ACC112 (cell line): ENCODE measurements at regions not wholly inside any gene's neighbourhood (a gene's known extent, or its start where the extent isn't known, plus 50 kb on each side); places are given as distances from the start of the nearest gene placed in this dataset.
"Not testable (repeated sequence)": the region's sequence is repeated elsewhere in the genome, so short reads cannot be mapped to it uniquely, and the experiment has no call there.

Source experiments
- H2AFZ ChIP-seq: fragments of 200-600 bp; sonication (generic); one replicate; pipeline ENCODE4 v1.6.0; 2017; ENCODE audit warnings: antibody characterized with exemption, low read length; ENCODE audit not compliant: unreplicated experiment
- H3K27ac ChIP-seq: fragments of 200-600 bp; sonication (generic); 2 replicates; pipeline ENCODE4 v1.5.1; 2014; ENCODE audit warnings: low read depth, mild to moderate bottlenecking, antibody characterized with exemption, low read length, moderate library complexity
- H3K27me3 ChIP-seq: fragments of 200-600 bp; sonication (generic); 2 replicates; pipeline ENCODE4 v1.6.1; 2014; ENCODE audit warnings: mild to moderate bottlenecking, antibody characterized with exemption, low read length, moderate library complexity, mixed read lengths; ENCODE audit not compliant: insufficient read depth
- H3K36me3 ChIP-seq: fragments of 200-600 bp; sonication (generic); 2 replicates; pipeline ENCODE4 v1.6.1; 2016; ENCODE audit warnings: mild to moderate bottlenecking, antibody characterized with exemption, low read length, moderate library complexity, mixed read lengths; ENCODE audit not compliant: insufficient read depth
- H3K4me1 ChIP-seq: fragments of 200-600 bp; sonication (generic); one replicate; pipeline ENCODE4 v1.6.1; 2016; ENCODE audit warnings: low read length, mixed read lengths; ENCODE audit not compliant: insufficient read depth, unreplicated experiment, control insufficient read depth
- H3K4me3 ChIP-seq: fragments of 200-600 bp; sonication (generic); 2 replicates; pipeline ENCODE4 v1.5.1; 2014; ENCODE audit warnings: mild to moderate bottlenecking, low read depth, low read length
- H3K79me2 ChIP-seq: fragments of 200-600 bp; sonication (generic); one replicate; pipeline ENCODE4 v1.6.0; 2016; ENCODE audit warnings: low read length; ENCODE audit not compliant: control insufficient read depth, unreplicated experiment, insufficient read depth

DNA sequence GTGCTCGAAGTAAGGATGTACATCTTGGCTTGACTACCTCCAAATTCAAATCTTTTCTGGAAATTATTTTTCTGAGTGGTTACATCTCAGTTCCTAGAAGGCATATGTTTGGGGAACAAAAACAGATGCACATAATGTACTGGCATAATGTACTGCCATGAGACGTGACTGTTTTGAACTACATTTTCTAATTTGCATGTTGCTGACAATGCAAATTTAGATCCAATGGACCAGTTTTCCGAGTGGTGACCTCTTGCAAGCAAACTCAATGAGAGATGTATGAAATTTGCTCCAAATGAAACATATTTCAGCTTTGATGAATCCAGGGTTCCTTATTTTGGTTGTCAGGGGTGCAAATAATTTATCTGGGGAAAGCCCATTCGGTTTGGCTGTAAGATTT, 694.3 kb downstream of the GRXCR1 start:
- H2AFZ ChIP-seq = no peak overlapping the region
- H3K27me3 ChIP-seq = no peaks in the 10 kb centered on the region
- no peaks in the 10 kb centered on the region for H3K79me2 ChIP-seq
- no peak overlapping the region for H3K4me3 ChIP-seq
- H3K36me3 ChIP-seq = no peaks in the 10 kb centered on the region
- H3K27ac ChIP-seq = no peak overlapping the region
- no peaks in the 10 kb centered on the region for H3K4me1 ChIP-seq

DNA sequence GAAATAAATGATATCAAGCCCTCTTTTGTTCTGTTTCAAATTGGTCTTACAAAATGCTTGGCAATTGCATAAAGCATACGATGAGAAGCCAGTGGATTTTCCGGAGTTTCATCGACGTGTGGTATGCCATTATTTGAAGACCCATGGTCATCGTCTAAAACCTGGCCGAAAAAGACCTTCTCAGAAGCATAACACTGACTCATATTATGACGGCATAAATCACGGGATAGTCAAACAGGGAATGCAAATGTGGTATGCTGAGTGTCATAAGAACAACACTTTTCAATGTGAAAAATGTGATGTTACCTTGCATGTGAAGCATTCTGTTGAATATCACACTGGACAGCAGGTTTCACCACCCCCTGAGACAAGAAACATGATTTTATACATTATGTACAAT, 695.2 kb downstream of the GRXCR1 start:
- Histone ChIP-seq H3K27me3 (no peaks in the 10 kb centered on the region), H3K79me2 (no peaks in the 10 kb centered on the region), H3K4me1 (no peaks in the 10 kb centered on the region), H2AFZ (no peak overlapping the region), H3K36me3 (no peaks in the 10 kb centered on the region), H3K4me3 (no peak overlapping the region), H3K27ac (no peak overlapping the region)

DNA sequence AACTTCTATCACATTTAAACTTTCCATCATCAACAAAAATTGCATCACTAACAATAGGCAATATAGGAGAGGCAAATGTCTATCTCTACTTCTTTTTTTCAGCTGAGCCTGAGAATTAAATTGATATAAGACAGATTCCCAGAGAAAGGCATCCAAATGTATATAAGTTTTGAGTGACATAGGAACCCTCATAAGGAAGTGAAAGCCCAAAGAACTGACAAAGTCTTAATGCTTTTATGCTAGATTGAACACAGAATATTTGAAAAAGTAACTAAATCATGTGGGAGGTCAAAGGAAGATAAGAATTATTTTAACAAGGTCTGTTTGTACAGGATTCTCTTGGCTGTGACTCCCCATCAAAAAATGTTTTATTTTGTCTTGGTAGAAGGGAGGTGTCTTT, 714.9 kb downstream of the GRXCR1 start:
- H2AFZ ChIP-seq = no peak overlapping the region
- H3K27ac ChIP-seq = no peak overlapping the region
- H3K36me3 ChIP-seq = no peaks in the 10 kb centered on the region
- H3K27me3 ChIP-seq = no peaks in the 10 kb centered on the region
- no peaks in the 10 kb centered on the region for H3K79me2 ChIP-seq
- no peaks in the 10 kb centered on the region for H3K4me1 ChIP-seq
- H3K4me3 ChIP-seq = no peak overlapping the region

DNA sequence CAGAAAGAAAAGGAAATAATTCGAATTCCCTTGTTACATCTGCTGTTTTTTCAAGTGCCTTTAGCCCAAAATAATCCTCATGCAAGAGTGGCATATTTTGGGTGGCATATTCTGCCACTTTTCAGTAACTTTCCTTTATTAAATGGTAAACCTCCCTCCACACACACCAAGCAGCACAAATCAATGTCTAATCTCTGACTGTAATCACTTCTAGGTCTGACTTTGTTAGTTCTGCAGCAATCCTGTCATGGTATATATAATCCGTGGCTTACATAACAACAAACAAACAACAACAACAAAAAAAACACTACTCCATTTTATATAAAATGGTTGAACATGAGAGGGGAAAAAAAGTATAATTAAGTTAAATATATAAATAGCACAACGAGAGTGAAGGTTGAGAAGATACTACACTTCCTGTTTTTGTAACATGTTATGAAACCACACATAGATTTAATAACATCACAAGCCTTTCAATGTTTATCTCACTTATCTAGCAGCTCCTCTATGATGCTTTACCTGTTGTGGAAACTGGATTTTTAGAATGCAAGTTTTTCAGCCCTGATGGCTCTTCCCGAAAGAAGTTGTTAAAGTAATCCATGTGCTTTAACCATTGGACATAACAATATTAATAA, 715.4 kb downstream of the GRXCR1 start:
- Histone ChIP-seq H3K79me2 (no peaks in the 10 kb centered on the region), H3K4me1 (no peaks in the 10 kb centered on the region), H3K27ac (no peak overlapping the region), H3K4me3 (no peak overlapping the region), H2AFZ (no peak overlapping the region), H3K36me3 (no peaks in the 10 kb centered on the region), H3K27me3 (no peaks in the 10 kb centered on the region)

DNA sequence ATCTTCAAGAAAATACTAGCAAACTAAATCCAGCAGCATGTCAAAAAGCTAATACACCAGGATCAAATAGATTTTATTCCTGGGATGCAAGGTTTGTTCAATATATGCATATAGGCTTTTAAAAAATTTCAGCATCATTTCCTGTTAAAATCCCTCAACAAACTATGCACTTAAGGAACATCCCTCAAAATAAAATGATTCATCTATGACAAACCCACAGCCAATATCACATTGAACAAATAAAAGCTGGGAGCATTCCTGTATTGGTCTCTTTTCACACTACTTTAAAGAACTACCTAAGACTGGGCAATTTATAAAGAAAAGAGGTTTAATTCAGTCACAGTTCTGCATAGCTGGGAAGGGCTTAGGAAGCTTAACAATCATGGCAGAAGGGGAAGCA, 726.7 kb downstream of the GRXCR1 start:
- H3K79me2 ChIP-seq = no peaks in the 10 kb centered on the region
- no peaks in the 10 kb centered on the region for H3K36me3 ChIP-seq
- H3K4me1 ChIP-seq = no peaks in the 10 kb centered on the region
- no peak overlapping the region for H2AFZ ChIP-seq
- H3K4me3 ChIP-seq = no peak overlapping the region
- H3K27me3 ChIP-seq = no peaks in the 10 kb centered on the region
- H3K27ac ChIP-seq = no peak overlapping the region

DNA sequence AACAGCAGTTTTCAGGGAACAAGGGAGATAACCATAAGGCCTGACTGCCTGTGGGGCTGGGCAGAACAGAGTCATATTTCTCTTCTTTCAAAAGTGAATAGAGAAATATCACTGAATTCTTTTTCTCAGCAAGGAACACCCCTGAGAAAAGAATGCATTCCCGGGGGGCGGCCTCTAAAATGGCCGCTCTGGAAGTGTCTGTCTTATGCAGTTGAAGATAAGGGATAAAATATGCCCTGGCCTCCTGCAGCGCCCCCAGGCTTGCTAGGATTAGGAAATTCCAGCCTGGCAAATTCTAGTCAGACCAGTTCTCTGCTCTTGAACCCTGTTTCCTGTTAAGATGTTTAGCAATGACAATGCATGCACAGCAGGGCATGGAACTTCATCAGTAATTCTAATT, 745.4 kb downstream of the GRXCR1 start:
- not testable (repeated sequence) for H3K27me3 ChIP-seq, H3K79me2 ChIP-seq, H2AFZ ChIP-seq, H3K4me1 ChIP-seq, H3K27ac ChIP-seq, H3K36me3 ChIP-seq, H3K4me3 ChIP-seq

DNA sequence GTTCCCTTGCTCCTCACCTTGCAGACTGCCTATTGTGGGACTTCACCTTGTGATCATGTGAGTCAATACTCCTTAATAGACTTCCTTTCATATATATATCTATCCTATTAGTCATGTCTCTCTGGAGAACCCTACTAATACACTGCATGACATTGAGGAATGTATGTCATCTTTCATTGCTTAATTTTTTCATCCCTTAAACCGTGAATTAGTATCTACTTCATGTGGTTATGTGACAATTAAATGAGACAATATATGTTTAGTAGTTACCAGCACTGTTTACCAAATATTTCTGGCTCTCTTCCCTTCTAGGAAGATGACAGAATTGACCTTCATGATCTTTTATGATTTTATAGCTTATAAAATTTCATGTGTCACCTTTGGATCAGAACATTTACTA, 759.5 kb downstream of the GRXCR1 start:
- H3K4me1 ChIP-seq = no peaks in the 10 kb centered on the region

DNA sequence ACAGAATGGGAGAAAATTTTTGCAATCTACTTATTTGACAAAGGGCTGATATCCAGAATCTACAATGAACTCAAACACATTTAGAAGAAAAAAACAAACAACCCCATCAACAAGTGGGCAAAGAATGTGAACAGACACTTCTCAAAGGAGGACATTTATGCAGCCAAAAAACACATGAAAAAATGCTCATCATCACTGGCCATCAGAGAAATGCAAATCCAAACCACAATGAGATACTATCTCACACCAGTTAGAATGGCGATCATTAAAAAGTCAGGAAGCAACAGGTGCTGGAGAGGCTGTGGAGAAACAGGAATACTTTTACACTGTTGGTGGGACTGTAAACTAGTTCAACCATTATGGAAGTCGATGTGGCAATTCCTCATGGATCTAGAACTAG, 767.0 kb downstream of the GRXCR1 start:
- H3K4me1 ChIP-seq, H3K27me3 ChIP-seq, H3K79me2 ChIP-seq, H2AFZ ChIP-seq, H3K27ac ChIP-seq, H3K36me3 ChIP-seq, H3K4me3 ChIP-seq: not testable (repeated sequence)

More for the DNA sequence above, 759.5 kb downstream of the GRXCR1 start:
- H3K36me3 ChIP-seq = no peaks in the 10 kb centered on the region
- no peaks in the 10 kb centered on the region for H3K27me3 ChIP-seq
- H2AFZ ChIP-seq = no peak overlapping the region
- no peaks in the 10 kb centered on the region for H3K79me2 ChIP-seq
- H3K27ac ChIP-seq = no peak overlapping the region
- no peak overlapping the region for H3K4me3 ChIP-seq

DNA sequence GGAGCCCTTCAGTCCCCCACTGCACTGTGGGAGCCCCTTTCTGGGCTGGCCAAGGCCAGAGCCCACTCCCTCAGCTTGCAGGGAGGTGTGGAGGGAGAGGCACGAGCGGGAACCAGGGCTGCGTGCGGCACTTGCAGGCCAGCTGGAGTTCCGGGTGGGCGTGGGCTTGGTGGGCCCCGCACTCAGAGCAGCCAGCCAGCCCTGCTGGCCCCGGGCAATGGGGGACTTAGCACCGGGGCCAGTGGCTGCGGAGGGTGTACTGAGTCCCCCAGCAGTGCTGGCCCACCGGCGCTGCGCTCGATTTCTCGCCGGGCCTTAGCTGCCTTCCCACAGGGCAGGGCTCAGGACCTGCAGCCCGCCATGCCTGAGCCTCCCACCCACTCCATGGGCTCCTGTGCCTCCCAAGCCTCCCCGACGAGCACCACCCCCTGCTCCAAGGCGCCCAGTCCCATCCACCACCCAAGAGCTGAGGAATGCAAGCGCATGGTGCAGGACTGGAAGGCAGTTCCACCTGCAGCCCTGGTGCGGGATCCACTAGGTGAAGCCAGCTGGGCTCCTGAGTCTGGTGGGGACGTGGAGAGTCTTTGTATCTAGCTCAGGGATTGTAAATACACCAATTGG, 776.2 kb downstream of the KCTD8 start:
- H3K27ac ChIP-seq, H3K79me2 ChIP-seq, H2AFZ ChIP-seq, H3K4me3 ChIP-seq, H3K27me3 ChIP-seq, H3K4me1 ChIP-seq, H3K36me3 ChIP-seq: not testable (repeated sequence)

DNA sequence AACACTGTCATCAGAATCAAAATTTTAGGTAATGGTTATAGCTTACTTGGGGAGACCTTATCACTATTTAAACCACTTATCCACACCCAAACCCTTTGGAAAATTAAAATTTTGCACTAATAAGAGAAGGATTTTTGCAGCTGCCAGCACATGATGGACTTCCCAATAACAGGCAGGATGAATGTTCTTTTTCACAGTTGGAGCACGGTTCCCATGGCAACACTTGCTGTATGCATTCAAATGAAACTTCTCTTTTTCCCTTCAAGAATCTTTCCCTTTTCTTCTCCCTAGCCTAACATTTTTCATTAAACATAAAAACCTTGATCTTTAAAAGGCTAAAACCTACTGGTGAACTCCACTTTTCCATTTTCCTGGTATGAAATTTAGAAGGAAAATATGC, 768.2 kb downstream of the KCTD8 start:
- H3K4me1 ChIP-seq = no peaks in the 10 kb centered on the region
- H3K27ac ChIP-seq = no peak overlapping the region
- H3K36me3 ChIP-seq = no peaks in the 10 kb centered on the region
- H3K79me2 ChIP-seq = no peaks in the 10 kb centered on the region
- no peak overlapping the region for H2AFZ ChIP-seq
- no peak overlapping the region for H3K4me3 ChIP-seq
- no peaks in the 10 kb centered on the region for H3K27me3 ChIP-seq

DNA sequence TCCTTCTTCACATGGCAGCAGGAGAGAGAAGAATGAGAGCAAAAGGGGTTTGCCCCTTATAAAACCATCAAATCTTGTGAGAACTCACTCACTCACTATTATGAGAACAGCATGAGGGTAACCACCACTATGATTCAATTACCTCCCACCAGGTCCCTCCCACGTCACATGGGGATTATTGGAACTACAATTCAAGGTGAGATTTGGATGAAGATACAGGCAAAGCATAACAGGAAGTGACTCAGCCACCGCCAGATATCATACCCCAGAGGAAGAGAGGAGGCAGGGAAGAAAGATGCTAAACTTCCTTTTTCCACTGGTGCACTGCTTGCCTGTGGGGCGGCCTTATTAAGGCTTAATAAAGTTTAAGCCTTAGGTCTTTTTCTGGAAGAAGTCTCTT, 766.1 kb downstream of the KCTD8 start:
- Histone ChIP-seq H3K79me2 (no peaks in the 10 kb centered on the region), H2AFZ (no peak overlapping the region), H3K36me3 (no peaks in the 10 kb centered on the region), H3K4me1 (no peaks in the 10 kb centered on the region), H3K27me3 (no peaks in the 10 kb centered on the region), H3K4me3 (no peak overlapping the region), H3K27ac (no peak overlapping the region)
